GM12891 (cell line): ENCODE measurements at regions not wholly inside any gene's neighbourhood (a gene's known extent, or its start where the extent isn't known, plus 50 kb on each side); places are given as distances from the start of the nearest gene placed in this dataset.

Experiments
- PAX5 ChIP-seq: IDR thresholded peaks from 2 replicates; pipeline ENCODE4 v1.6.1; 2011; ENCODE audit warnings: low read length, moderate library complexity, mild to moderate bottlenecking; ENCODE audit not compliant: insufficient read depth, severe bottlenecking
- POLR2A ChIP-seq: IDR thresholded peaks from 2 replicates; pipeline ENCODE4 v1.6.1; 2011; ENCODE audit warnings: low read depth, low read length, control low read depth
- POLR2AphosphoS5 ChIP-seq: IDR thresholded peaks from 2 replicates; pipeline ENCODE4 v1.6.1; 2011; ENCODE audit warnings: low read depth, low read length, control low read depth
- SPI1 ChIP-seq: IDR thresholded peaks from 2 replicates; pipeline ENCODE4 v1.6.1; 2011; ENCODE audit warnings: low read depth, low read length, control low read depth
- TAF1 ChIP-seq: IDR thresholded peaks from 2 replicates; pipeline ENCODE4 v1.6.1; 2011; ENCODE audit warnings: low read depth, low read length, control low read depth

DNA sequence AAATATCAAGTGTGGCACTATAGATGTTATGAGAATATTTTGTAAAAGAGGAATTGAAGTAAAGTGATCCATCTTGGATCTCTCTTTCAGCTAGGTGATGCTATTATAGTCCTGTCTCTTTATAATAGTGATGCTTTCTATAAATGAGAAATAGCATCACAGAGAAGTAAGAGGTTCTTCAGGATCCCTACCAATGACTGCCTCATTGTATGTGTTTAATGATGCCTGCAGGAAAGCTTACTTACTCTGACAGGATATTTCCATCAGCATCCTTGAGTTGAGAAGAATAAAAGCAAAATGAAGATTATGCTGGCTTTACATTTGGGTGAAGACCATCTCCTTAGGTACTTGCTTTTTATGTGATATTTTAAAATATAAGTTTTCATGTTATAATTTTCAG is 846.0 kb upstream of the LRFN5 start:
- TF ChIP-seq POLR2AphosphoS5 (no peak), POLR2A (no peak), PAX5 (no peak), SPI1 (no peak), TAF1 (no peak)
